Subcutaneous abdominal adipose tissue (tissue), 5 donors: ENCODE measurements at regions not wholly inside any gene's neighbourhood (a gene's known extent, or its start where the extent isn't known, plus 50 kb on each side); places are given as distances from the start of the nearest gene placed in this dataset.

ENCODE experiments used
- H3K27ac ChIP-seq: one replicate; pipeline ENCODE4 v1.7.0; 2013; ENCODE audit warnings: low read depth, mild to moderate bottlenecking, inconsistent platforms, low read length, moderate library complexity
- H3K27me3 ChIP-seq, 5 donors: one replicate each; pipeline ENCODE4 v1.7.0; 2013; ENCODE audit warnings: low read length in 5 of 5, inconsistent platforms in 1 of 5; ENCODE audit not compliant: control insufficient read depth in 5 of 5, insufficient read depth in 4 of 5
- H3K36me3 ChIP-seq, 5 donors: one replicate each; pipeline ENCODE4 v1.7.0; 2013; ENCODE audit warnings: low read length in 5 of 5; ENCODE audit not compliant: control insufficient read depth in 5 of 5, insufficient read depth in 5 of 5
- H3K4me1 ChIP-seq, 5 donors: one replicate each; pipeline ENCODE4 v1.7.0; 2013; ENCODE audit warnings: low read length in 5 of 5, mild to moderate bottlenecking in 3 of 5, moderate library complexity in 1 of 5; ENCODE audit not compliant: control insufficient read depth in 5 of 5, insufficient read depth in 5 of 5
- H3K4me3 ChIP-seq, 5 donors: one replicate each; pipeline ENCODE4 v1.7.0; 2013; ENCODE audit warnings: low read length in 5 of 5, low read depth in 1 of 5
- H3K9ac ChIP-seq, 5 donors: one replicate each; pipeline ENCODE4 v1.7.0; 2013; ENCODE audit warnings: low read length in 5 of 5, mild to moderate bottlenecking in 4 of 5, moderate library complexity in 3 of 5
- H3K9me3 ChIP-seq, 5 donors: one replicate each; pipeline ENCODE4 v1.7.0; 2013; ENCODE audit warnings: low read length in 5 of 5; ENCODE audit not compliant: control insufficient read depth in 5 of 5
- donor health status: healthy.
- donor health status: healthy.
- donor health status: healthy.
- donor health status: healthy.
- donor health status: healthy.

- Histone ChIP-seq H3K36me3 (no peaks in the 10 kb centered on the region), H3K27ac (no peak overlapping the region)
These were observed 208.3 kb downstream of the TJP1 start for GRCh38 chr15:29613951-29614382.

GRCh38 chr15:29612701-29613100 lies 209.6 kb downstream of the TJP1 start:
- no peak overlapping the region for H3K4me3 ChIP-seq
- peaks cover 0 to 7% (median 5%) of the 10 kb centered on the region in 5 donors for H3K27me3 ChIP-seq
- no peak overlapping the region for H3K9ac ChIP-seq
- H3K36me3 ChIP-seq, result no peaks in the 10 kb centered on the region
- no peaks in the 10 kb centered on the region for H3K4me1 ChIP-seq
- H3K27ac ChIP-seq, result no peak overlapping the region
- H3K9me3 ChIP-seq, result peaks cover 0 to 6% (median 0%) of the 10 kb centered on the region in 5 donors

More at GRCh38 chr15:29613951-29614382, 208.3 kb downstream of the TJP1 start:
- Histone ChIP-seq H3K9ac (no peak overlapping the region), H3K4me1 (no peaks in the 10 kb centered on the region), H3K9me3 (peaks cover 0 to 6% (median 0%) of the 10 kb centered on the region in 5 donors), H3K27me3 (peaks cover 0 to 7% (median 5%) of the 10 kb centered on the region in 5 donors), H3K4me3 (no peak overlapping the region)

DNA sequence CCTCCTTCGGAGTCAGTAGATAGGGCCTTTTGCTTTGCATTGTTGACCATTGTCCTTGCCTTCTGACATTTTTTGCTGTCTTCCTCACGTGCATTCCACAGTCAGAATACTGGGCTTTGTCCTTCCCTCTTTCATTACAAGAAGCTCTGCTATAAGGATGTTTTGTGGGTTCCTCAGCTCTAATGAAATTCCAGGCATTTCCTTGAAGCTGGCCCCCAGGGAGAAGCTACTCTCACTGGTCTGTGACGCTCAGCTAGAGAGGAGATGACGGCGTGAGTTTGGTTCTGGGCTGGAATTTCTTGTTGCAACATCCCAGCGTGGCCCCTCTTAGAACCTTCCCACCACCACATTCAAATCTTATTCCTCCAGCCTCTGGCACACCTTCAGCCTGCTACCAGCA lies 210.2 kb downstream of the TJP1 start:
- no peaks in the 10 kb centered on the region for H3K4me1 ChIP-seq
- H3K9ac ChIP-seq, result no peak overlapping the region
- peaks cover 0 to 6% (median 0%) of the 10 kb centered on the region in 5 donors for H3K9me3 ChIP-seq
- no peaks in the 10 kb centered on the region for H3K36me3 ChIP-seq
- H3K4me3 ChIP-seq, result no peak overlapping the region
- H3K27ac ChIP-seq, result no peak overlapping the region
- peaks cover 0 to 7% (median 5%) of the 10 kb centered on the region in 5 donors for H3K27me3 ChIP-seq

DNA sequence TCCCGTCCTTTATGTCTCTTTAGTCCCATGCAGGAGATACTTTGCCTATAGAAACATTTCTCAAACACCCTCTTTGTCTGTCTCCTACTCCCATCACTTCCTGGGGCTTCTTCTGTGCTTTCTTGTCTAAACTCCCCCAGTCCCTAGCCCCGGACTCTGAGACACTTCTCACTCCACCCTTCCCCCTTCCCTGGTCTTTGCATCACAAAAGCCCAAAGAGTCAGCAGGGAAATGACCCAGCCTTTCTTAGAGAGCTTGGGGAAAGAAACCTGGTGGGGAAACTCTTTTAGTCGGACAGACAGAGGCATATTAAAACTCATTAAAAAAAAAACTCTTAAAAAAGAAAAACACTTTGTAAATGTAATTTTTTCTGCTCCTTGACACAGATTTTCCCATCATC lies 211.2 kb downstream of the TJP1 start:
- Histone ChIP-seq H3K9ac (no peak overlapping the region), H3K4me3 (no peak overlapping the region), H3K27ac (no peak overlapping the region), H3K9me3 (peaks cover 0 to 6% (median 0%) of the 10 kb centered on the region in 5 donors), H3K4me1 (no peaks in the 10 kb centered on the region), H3K27me3 (peaks cover 0 to 7% (median 5%) of the 10 kb centered on the region in 5 donors), H3K36me3 (no peaks in the 10 kb centered on the region)

DNA sequence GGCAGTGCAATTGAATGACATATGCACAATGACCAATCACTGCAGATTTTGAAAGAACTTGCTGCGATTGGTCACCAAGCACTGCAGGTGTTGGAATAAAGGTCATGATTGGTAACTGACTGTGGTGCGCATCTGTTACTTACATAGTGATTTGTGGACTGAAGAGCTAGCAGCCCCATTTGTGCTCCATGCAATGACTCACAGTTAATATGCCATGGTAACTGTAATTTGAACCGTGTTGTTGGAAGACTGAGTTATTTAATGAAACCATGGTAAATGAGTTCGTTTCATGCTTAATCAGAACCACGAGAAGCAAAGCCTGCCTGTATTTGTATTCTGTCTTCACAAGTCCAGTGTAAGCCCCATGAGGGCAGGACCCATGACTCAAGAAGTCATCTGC lies 220.5 kb downstream of the TJP1 start:
- Histone ChIP-seq H3K9ac (no peak overlapping the region), H3K4me1 (no peaks in the 10 kb centered on the region), H3K9me3 (no peaks in the 10 kb centered on the region), H3K27ac (no peak overlapping the region), H3K4me3 (no peak overlapping the region), H3K36me3 (no peaks in the 10 kb centered on the region), H3K27me3 (no peaks in the 10 kb centered on the region)

- no peaks in the 10 kb centered on the region for H3K9me3 ChIP-seq
- no peaks in the 10 kb centered on the region for H3K27me3 ChIP-seq
- no peaks in the 10 kb centered on the region for H3K4me1 ChIP-seq
- H3K36me3 ChIP-seq, result no peaks in the 10 kb centered on the region
- H3K4me3 ChIP-seq, result no peak overlapping the region
- H3K27ac ChIP-seq, result no peak overlapping the region
- H3K9ac ChIP-seq, result no peak overlapping the region
These were observed 222.0 kb downstream of the TJP1 start for GRCh38 chr15:29600262-29600661.

GRCh38 chr15:29596266-29596665 lies 226.0 kb downstream of the TJP1 start:
- Histone ChIP-seq H3K27me3 (no peaks in the 10 kb centered on the region), H3K4me3 (no peak overlapping the region), H3K9me3 (no peaks in the 10 kb centered on the region), H3K9ac (no peak overlapping the region), H3K27ac (no peak overlapping the region), H3K36me3 (no peaks in the 10 kb centered on the region), H3K4me1 (no peaks in the 10 kb centered on the region)

- no peaks in the 10 kb centered on the region for H3K9me3 ChIP-seq
- H3K27me3 ChIP-seq, result peaks cover 0 to 4% (median 0%) of the 10 kb centered on the region in 5 donors
- no peak overlapping the region for H3K27ac ChIP-seq
- H3K9ac ChIP-seq, result no peak overlapping the region
- H3K36me3 ChIP-seq, result no peaks in the 10 kb centered on the region
- H3K4me3 ChIP-seq, result no peak overlapping the region
- no peaks in the 10 kb centered on the region for H3K4me1 ChIP-seq
These were observed 228.6 kb downstream of the TJP1 start for GRCh38 chr15:29593629-29594028.

GRCh38 chr15:29593111-29593510 lies 229.2 kb downstream of the TJP1 start:
- no peak overlapping the region for H3K4me3 ChIP-seq
- H3K36me3 ChIP-seq, result no peaks in the 10 kb centered on the region
- H3K9me3 ChIP-seq, result no peaks in the 10 kb centered on the region
- H3K9ac ChIP-seq, result no peak overlapping the region
- peaks cover 0 to 4% (median 0%) of the 10 kb centered on the region in 5 donors for H3K27me3 ChIP-seq
- no peaks in the 10 kb centered on the region for H3K4me1 ChIP-seq
- H3K27ac ChIP-seq, result no peak overlapping the region

- peaks cover 0 to 4% (median 0%) of the 10 kb centered on the region in 5 donors for H3K27me3 ChIP-seq
- H3K36me3 ChIP-seq, result no peaks in the 10 kb centered on the region
- H3K9me3 ChIP-seq, result no peaks in the 10 kb centered on the region
- no peak overlapping the region for H3K4me3 ChIP-seq
- H3K27ac ChIP-seq, result no peak overlapping the region
- H3K4me1 ChIP-seq, result no peaks in the 10 kb centered on the region
- H3K9ac ChIP-seq, result no peak overlapping the region
These were observed 231.6 kb downstream of the TJP1 start for GRCh38 chr15:29590701-29591100.

- Histone ChIP-seq H3K36me3 (no peaks in the 10 kb centered on the region), H3K27ac (no peak overlapping the region), H3K4me1 (no peaks in the 10 kb centered on the region), H3K9ac (no peak overlapping the region), H3K4me3 (no peak overlapping the region), H3K9me3 (no peaks in the 10 kb centered on the region), H3K27me3 (peaks cover 0 to 4% (median 0%) of the 10 kb centered on the region in 5 donors)
These were observed 232.3 kb downstream of the TJP1 start for GRCh38 chr15:29589975-29590374.
